ENCODE measurements at regions not wholly inside any gene's neighbourhood (a gene's known extent, or its start where the extent isn't known, plus 50 kb on each side); places are given as distances from the start of the nearest gene placed in this dataset.

DNA sequence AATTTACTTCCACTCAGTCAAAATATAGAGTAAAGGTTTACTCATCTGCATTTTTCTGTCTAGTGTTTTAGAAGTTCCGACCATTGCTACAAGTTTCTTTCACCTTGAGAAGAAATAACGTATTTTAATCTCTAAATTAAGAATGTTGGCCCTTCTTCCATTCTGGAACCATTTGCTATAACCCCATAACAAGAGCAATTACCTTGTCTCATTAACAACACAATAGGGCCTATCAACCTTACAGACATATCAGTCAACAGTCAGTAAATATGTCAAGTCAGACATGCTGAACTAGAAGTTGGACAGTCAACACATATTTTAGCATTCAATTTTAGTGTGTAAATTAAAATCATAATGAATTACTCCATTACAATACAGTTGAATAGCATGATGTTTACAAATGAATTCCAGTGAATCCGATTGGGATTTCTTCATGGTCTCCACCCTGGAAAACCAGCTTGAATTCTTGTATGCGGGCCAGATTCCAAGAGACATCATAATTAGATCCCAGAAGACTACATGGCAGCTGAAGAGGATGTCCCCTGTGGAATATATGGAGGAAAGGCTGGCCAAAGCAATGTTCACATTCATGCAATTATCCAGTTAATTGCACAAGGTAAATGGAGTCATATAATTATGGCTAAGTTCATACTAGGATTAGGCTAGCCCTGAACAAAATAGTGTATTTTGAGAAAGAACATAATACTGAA, 196.2 kb upstream of the TARS1 start:
- TF ChIP-seq, protein P1, sequence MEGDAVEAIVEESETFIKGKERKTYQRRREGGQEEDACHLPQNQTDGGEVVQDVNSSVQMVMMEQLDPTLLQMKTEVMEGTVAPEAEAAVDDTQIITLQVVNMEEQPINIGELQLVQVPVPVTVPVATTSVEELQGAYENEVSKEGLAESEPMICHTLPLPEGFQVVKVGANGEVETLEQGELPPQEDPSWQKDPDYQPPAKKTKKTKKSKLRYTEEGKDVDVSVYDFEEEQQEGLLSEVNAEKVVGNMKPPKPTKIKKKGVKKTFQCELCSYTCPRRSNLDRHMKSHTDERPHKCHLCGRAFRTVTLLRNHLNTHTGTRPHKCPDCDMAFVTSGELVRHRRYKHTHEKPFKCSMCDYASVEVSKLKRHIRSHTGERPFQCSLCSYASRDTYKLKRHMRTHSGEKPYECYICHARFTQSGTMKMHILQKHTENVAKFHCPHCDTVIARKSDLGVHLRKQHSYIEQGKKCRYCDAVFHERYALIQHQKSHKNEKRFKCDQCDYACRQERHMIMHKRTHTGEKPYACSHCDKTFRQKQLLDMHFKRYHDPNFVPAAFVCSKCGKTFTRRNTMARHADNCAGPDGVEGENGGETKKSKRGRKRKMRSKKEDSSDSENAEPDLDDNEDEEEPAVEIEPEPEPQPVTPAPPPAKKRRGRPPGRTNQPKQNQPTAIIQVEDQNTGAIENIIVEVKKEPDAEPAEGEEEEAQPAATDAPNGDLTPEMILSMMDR (conservative IDR thresholded peaks at IDR 0.05 in 1 of 2, IDR thresholded peaks at IDR 0.05 in 1 of 2; ENCODE audit: extremely low read depth in 1 of 2, insufficient read depth in 1 of 2, low read depth in 1 of 2, low read length in 2 of 2): no peak
- TF ChIP-seq EZH2 (IDR thresholded peaks at IDR 0.05; ENCODE audit: borderline replicate concordance, low read length): no peak
